ENCODE measurements at regions not wholly inside any gene's neighbourhood (a gene's known extent, or its start where the extent isn't known, plus 50 kb on each side); places are given as distances from the start of the nearest gene placed in this dataset.

DNA sequence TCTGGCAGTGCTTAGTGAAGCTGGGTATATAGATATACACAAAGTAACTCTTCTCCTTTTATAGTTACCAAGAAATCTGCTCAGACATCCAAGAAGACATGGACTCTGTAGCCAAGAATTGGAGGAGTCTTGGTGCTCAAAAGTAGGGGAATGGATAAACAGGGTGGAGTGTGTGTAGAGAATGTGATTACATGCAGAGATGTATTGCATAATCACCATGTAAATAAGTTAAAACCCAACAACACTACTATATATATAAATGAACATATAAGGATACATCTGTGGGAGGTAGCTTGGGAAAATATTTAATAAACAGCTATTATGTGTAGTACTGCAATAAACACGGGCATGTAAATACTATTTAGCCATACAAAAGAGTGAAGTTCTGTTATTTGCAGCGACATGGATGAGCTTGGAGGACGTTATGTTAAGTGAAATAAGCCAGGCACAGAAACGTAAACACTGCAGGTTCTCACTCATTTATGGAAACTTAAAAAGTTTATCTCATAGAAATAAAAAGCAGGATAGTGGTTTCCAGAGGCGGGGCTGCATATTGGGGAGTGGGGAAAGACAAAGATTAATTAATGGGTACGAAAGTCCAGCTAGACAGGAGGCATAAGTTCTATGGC lies 207.5 kb downstream of the TENT4A start:
- 76 to 78% methylated on average over 6 of the region's 6 CpGs for WGBS, 2 donors
- TF ChIP-seq POLR2A (IDR thresholded peaks at IDR 0.05): no peak
- TF ChIP-seq, protein P1, sequence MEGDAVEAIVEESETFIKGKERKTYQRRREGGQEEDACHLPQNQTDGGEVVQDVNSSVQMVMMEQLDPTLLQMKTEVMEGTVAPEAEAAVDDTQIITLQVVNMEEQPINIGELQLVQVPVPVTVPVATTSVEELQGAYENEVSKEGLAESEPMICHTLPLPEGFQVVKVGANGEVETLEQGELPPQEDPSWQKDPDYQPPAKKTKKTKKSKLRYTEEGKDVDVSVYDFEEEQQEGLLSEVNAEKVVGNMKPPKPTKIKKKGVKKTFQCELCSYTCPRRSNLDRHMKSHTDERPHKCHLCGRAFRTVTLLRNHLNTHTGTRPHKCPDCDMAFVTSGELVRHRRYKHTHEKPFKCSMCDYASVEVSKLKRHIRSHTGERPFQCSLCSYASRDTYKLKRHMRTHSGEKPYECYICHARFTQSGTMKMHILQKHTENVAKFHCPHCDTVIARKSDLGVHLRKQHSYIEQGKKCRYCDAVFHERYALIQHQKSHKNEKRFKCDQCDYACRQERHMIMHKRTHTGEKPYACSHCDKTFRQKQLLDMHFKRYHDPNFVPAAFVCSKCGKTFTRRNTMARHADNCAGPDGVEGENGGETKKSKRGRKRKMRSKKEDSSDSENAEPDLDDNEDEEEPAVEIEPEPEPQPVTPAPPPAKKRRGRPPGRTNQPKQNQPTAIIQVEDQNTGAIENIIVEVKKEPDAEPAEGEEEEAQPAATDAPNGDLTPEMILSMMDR (IDR thresholded peaks at IDR 0.05): no peak

DNA sequence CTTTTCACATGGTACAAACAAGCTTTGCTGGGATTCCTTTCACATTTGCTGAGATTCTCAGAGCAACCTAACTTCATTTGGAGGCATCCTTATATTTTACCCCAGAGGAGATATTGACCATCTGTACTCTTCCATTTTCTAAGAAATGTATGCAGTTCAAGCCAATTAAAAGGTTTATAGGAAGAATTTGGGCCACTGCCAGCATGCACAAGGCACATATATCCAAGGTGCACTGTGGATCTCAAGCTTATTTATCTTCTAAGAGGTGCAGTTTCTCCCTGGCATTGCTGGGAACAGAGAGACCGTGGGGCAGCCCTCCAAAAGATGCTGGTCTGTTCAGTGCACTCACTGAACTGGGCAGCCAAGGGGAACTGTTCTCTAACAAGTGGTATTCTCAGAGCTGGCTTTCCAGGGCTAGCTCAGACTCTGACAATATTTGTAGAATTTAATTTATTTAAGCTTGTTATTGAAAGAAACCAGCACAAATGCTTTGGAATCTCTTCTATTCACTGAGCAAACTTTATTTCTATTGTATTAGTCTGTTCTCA lies 213.3 kb downstream of the TENT4A start:
- Histone ChIP-seq H3K36me3 (no peaks in the 10 kb centered on the region), H3K27ac (no peak overlapping the region), H3K4me1 (no peaks in the 10 kb centered on the region), H3K4me3 (replicated peaks in 1 of 3) (no peak overlapping the region), H3K9me3 (no peaks in the 10 kb centered on the region), H3K27me3 (no peaks in the 10 kb centered on the region)
- intact Hi-C loops (cut with DNase I): no loop called here
- TF ChIP-seq, protein P1 (IDR thresholded peaks at IDR 0.05): no peak
- TF ChIP-seq POLR2A (IDR thresholded peaks at IDR 0.05): no peak
- DNase-seq: no peak
- WGBS, 2 donors: 22 to 40% methylated on average over 1 of the region's 1 CpG

More for the DNA sequence above, 207.5 kb downstream of the TENT4A start:
- no peaks in the 10 kb centered on the region for H3K36me3 ChIP-seq
- H3K4me1 ChIP-seq: no peaks in the 10 kb centered on the region
- H3K27ac ChIP-seq: no peak overlapping the region
- H3K9me3 ChIP-seq: no peaks in the 10 kb centered on the region
- no peak for DNase-seq
- H3K4me3 ChIP-seq (replicated peaks in 1 of 3): no peak overlapping the region
- intact Hi-C loops (cut with DNase I): no loop called here
- no peaks in the 10 kb centered on the region for H3K27me3 ChIP-seq

DNA sequence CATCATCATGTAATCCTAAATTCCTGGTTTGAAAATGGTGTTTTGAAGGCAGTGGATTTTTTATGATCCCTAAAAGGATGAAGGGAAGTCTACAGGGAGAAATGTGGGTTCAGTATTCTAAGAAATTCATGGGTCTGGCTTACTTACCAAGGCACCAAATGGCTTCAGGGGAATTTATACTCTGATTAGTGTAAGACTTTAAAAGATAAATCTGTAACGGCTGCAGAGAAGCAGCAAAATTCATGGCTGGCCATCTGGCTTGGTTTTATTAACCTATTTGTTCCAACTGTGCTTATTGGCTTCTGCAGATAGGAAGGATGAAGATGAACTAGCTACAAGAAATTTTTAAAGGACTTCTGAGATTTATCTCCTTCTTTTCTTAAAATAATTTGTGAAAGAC lies 222.8 kb downstream of the TENT4A start:
- WGBS, 2 donors: 54 to 74% methylated on average over 1 of the region's 1 CpG
- Histone ChIP-seq H3K27me3 (no peaks in the 10 kb centered on the region), H3K4me3 (replicated peaks in 1 of 3) (no peak overlapping the region), H3K9me3 (no peaks in the 10 kb centered on the region), H3K4me1 (no peaks in the 10 kb centered on the region), H3K36me3 (no peaks in the 10 kb centered on the region), H3K27ac (no peak overlapping the region)
- intact Hi-C loops (cut with DNase I): no loop called here
- no peak for DNase-seq
- no peak for TF ChIP-seq POLR2A (IDR thresholded peaks at IDR 0.05)
- TF ChIP-seq, protein P1 (IDR thresholded peaks at IDR 0.05): no peak

DNA sequence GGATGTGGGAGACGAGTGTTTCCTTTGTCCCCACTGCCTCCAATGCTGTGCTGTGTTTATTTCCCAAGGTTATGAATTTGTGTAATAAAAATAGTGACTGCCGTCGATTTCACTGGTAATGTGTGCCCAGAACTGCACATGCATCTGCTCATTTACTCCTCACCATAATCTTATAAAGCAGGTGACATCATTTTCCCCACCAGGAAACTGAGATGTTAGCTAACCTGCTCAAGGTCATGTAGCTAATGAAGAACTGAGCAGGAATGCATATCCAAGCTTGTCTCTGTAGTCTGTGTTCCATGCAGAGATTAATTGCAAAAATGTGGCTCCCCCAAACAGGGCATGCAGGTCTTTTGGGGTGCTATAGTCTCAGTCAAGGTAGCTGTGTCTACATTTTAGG lies 224.4 kb downstream of the TENT4A start:
- no peaks in the 10 kb centered on the region for H3K9me3 ChIP-seq
- H3K27me3 ChIP-seq: no peaks in the 10 kb centered on the region
- H3K27ac ChIP-seq: no peak overlapping the region
- TF ChIP-seq POLR2A (IDR thresholded peaks at IDR 0.05): no peak
- TF ChIP-seq, protein P1 (IDR thresholded peaks at IDR 0.05): no peak
- no peaks in the 10 kb centered on the region for H3K36me3 ChIP-seq
- no peak for DNase-seq
- 68 to 85% methylated on average over 3 of the region's 3 CpGs for WGBS, 2 donors
- H3K4me1 ChIP-seq: no peaks in the 10 kb centered on the region
- intact Hi-C loops (cut with DNase I): no loop called here
- no peak overlapping the region for H3K4me3 ChIP-seq (replicated peaks in 1 of 3)

DNA sequence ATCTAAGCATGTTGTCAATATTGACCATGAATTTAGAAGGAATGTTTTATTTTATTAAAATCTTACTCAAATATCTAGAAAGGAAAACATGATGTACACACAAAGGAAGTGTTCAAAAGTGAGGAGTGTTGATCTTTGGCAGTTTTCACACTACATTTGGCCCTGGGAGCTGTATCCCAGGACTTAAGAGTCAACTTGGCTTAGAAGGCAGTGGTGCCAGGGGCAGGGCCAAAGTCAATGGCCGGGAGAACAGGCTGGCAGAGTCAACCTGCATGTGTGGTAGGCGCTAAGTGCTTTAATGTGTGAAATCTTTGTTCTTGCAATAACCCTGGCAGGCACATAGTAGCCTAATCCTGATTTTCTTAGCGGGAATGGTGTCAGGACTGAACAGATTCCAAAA lies 228.4 kb downstream of the TENT4A start:
- intact Hi-C loops (cut with DNase I): no loop called here
- Histone ChIP-seq H3K4me1 (no peaks in the 10 kb centered on the region), H3K27ac (no peak overlapping the region), H3K9me3 (no peaks in the 10 kb centered on the region), H3K27me3 (no peaks in the 10 kb centered on the region), H3K4me3 (replicated peaks in 1 of 3) (no peak overlapping the region), H3K36me3 (no peaks in the 10 kb centered on the region)
- TF ChIP-seq POLR2A (IDR thresholded peaks at IDR 0.05): no peak
- TF ChIP-seq, protein P1 (IDR thresholded peaks at IDR 0.05): no peak
- WGBS, 2 donors: 69 to 87% methylated on average over 3 of the region's 3 CpGs
- no peak for DNase-seq
